Spleen (tissue), 7 donors: ENCODE measurements at regions not wholly inside any gene's neighbourhood (a gene's known extent, or its start where the extent isn't known, plus 50 kb on each side); places are given as distances from the start of the nearest gene placed in this dataset.

Experiments
- CTCF ChIP-seq, 11 experiments: fragments of 200-600 bp in 7 of 11; fragments of 450-650 bp in 4 of 11; sonication (generic) in 4 of 11; IDR thresholded peaks in 8 of 11; conservative IDR thresholded peaks in 3 of 11; 1 replicate in 7 of 11; 2 replicates in 4 of 11; pipeline versions ENCODE4 v1.4.0 to v1.8.0; 2016 to 2021; ENCODE audit warnings: antibody characterized with exemption in 11 of 11, inconsistent platforms in 4 of 11, mild to moderate bottlenecking in 1 of 11
- POLR2A ChIP-seq, 3 donors: fragments of 450-650 bp; IDR thresholded peaks; one replicate each; pipeline ENCODE4 v1.5.1; 2017; ENCODE audit warnings: antibody characterized with exemption in 3 of 3, mild to moderate bottlenecking in 1 of 3
- POLR2AphosphoS5 ChIP-seq, 3 donors: sonication (generic); formaldehyde crosslinking; IDR thresholded peaks; one replicate each; pipeline ENCODE4 v1.5.1; 2017; ENCODE audit warnings: antibody characterized with exemption in 3 of 3
- donor health status: DM: no; HTN: no; CAD: no; lungs with moderate emphysema.
- donor health status: DM: no; HTN: no; CAD: no.
- donor health status: DM: no; HTN: no; CAD: no.

DNA sequence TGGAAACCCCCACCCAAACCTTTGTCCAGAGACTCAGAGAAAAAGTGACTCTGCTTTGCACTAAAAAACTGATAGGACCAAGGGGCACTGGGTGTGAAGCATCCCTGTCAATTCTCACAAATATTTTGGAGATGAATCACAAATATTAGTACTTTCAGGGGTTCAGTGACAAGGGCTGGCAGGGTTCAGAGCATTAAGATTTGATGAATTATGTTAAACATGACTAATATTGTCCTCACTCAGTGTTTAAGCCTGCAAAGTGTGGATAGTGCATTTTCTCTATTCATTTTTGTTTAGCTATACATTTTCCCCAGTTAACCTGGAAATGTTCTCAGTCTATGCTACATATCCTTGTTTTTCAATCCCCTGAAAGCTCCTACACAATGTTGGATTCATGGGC lies 65.3 kb upstream of the CCDC68 start:
- no peak for TF ChIP-seq CTCF (IDR thresholded peaks at IDR 0.05 in 8 of 11, conservative IDR thresholded peaks at IDR 0.05 in 3 of 11)
- no peak for TF ChIP-seq POLR2AphosphoS5 (IDR thresholded peaks at IDR 0.05)
- no peak for TF ChIP-seq POLR2A (IDR thresholded peaks at IDR 0.05)
